ENCODE measurements at regions not wholly inside any gene's neighbourhood (a gene's known extent, or its start where the extent isn't known, plus 50 kb on each side); places are given as distances from the start of the nearest gene placed in this dataset.
"Not testable (repeated sequence)": the region's sequence is repeated elsewhere in the genome, so short reads cannot be mapped to it uniquely, and the experiment has no call there.

DNA sequence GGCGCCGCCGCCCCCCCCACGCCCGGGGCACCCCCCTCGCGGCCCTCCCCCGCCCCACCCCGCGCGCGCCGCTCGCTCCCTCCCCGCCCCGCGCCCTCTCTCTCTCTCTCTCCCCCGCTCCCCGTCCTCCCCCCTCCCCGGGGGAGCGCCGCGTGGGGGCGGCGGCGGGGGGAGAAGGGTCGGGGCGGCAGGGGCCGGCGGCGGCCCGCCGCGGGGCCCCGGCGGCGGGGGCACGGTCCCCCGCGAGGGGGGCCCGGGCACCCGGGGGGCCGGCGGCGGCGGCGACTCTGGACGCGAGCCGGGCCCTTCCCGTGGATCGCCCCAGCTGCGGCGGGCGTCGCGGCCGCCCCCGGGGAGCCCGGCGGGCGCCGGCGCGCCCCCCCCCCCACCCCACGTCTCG lies 2121.5 kb upstream of the TPTE start:
- H3K4me1 ChIP-seq (ENCODE audit: insufficient read depth, low read length); H3K9me3 Mint-ChIP-seq; H3K9me3 ChIP-seq (ENCODE audit: low read length); H3K4me1 Mint-ChIP-seq; POLR2A ChIA-PET; H3K27ac ChIP-seq (ENCODE audit: low read depth, low read length); H3K27ac Mint-ChIP-seq; H3K27me3 Mint-ChIP-seq; H3K4me3 ChIP-seq (ENCODE audit: low read length); H3K27me3 ChIP-seq (ENCODE audit: insufficient read depth, low read length, poor library complexity, severe bottlenecking); H3K36me3 Mint-ChIP-seq; H3K36me3 ChIP-seq (ENCODE audit: insufficient read depth, low read length); CTCF ChIA-PET; DNase-seq; H3K4me3 Mint-ChIP-seq: not testable (repeated sequence)

DNA sequence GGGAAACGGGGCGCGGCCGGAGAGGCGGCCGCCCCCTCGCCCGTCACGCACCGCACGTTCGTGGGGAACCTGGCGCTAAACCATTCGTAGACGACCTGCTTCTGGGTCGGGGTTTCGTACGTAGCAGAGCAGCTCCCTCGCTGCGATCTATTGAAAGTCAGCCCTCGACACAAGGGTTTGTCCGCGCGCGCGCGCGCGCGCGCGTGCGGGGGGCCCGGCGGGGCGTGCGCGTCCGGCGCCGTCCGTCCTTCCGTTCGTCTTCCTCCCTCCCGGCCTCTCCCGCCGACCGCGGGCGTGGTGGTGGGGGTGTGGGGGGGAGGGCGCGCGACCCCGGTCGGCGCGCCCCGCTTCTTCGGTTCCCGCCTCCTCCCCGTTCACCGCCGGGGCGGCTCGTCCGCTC lies 2119.6 kb upstream of the TPTE start:
- POLR2A ChIA-PET; H3K27ac ChIP-seq (ENCODE audit: low read depth, low read length); CTCF ChIA-PET; H3K27ac Mint-ChIP-seq; H3K4me3 ChIP-seq (ENCODE audit: low read length); H3K4me1 Mint-ChIP-seq; H3K36me3 Mint-ChIP-seq; DNase-seq; H3K4me3 Mint-ChIP-seq; H3K9me3 Mint-ChIP-seq; H3K9me3 ChIP-seq (ENCODE audit: low read length); H3K36me3 ChIP-seq (ENCODE audit: insufficient read depth, low read length); H3K27me3 ChIP-seq (ENCODE audit: insufficient read depth, low read length, poor library complexity, severe bottlenecking); H3K27me3 Mint-ChIP-seq; H3K4me1 ChIP-seq (ENCODE audit: insufficient read depth, low read length): not testable (repeated sequence)

DNA sequence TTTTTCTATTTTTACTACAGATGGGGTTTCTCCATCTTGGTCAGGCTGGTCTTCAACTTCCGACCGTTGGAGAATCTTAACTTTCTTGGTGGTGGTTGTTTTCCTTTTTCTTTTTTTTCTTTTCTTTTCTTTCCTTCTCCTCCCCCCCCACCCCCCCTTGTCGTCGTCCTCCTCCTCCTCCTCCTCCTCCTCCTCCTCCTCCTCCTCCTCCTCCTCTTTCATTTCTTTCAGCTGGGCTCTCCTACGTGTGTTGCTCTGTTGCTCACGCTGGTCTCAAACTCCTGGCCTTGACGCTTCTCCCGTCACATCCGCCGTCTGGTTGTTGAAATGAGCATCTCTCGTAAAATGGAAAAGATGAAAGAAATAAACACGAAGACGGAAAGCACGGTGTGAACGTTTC lies 2115.1 kb upstream of the TPTE start:
- H3K36me3 ChIP-seq (ENCODE audit: insufficient read depth, low read length); H3K4me3 ChIP-seq (ENCODE audit: low read length); H3K27ac ChIP-seq (ENCODE audit: low read depth, low read length); H3K4me1 ChIP-seq (ENCODE audit: insufficient read depth, low read length); POLR2A ChIA-PET; H3K9me3 ChIP-seq (ENCODE audit: low read length); H3K27ac Mint-ChIP-seq; H3K27me3 ChIP-seq (ENCODE audit: insufficient read depth, low read length, poor library complexity, severe bottlenecking); H3K9me3 Mint-ChIP-seq; H3K4me1 Mint-ChIP-seq; DNase-seq; H3K27me3 Mint-ChIP-seq; CTCF ChIA-PET; H3K4me3 Mint-ChIP-seq; H3K36me3 Mint-ChIP-seq: not testable (repeated sequence)

DNA sequence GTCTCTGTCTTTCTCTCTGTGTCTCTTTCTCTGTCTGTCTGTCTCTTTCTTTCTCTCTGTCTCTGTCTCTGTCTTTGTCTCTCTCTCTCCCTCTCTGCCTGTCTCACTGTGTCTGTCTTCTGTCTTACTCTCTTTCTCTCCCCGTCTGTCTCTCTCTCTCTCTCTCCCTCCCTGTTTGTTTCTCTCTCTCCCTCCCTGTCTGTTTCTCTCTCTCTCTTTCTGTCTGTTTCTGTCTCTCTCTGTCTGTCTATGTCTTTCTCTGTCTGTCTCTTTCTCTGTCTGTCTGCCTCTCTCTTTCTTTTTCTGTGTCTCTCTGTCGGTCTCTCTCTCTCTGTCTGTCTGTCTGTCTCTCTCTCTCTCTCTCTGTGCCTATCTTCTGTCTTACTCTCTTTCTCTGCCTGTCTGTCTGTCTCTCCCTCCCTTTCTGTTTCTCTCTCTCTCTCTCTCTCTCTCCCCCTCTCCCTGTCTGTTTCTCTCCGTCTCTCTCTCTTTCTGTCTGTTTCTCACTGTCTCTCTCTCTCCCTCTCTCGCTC lies 2110.2 kb upstream of the TPTE start:
- H3K27ac Mint-ChIP-seq; H3K4me3 Mint-ChIP-seq; H3K36me3 Mint-ChIP-seq; CTCF ChIA-PET; H3K27me3 Mint-ChIP-seq; H3K27ac ChIP-seq (ENCODE audit: low read depth, low read length); POLR2A ChIA-PET; H3K4me1 ChIP-seq (ENCODE audit: insufficient read depth, low read length); H3K36me3 ChIP-seq (ENCODE audit: insufficient read depth, low read length); H3K4me1 Mint-ChIP-seq; H3K9me3 ChIP-seq (ENCODE audit: low read length); H3K9me3 Mint-ChIP-seq; DNase-seq; H3K27me3 ChIP-seq (ENCODE audit: insufficient read depth, low read length, poor library complexity, severe bottlenecking); H3K4me3 ChIP-seq (ENCODE audit: low read length): not testable (repeated sequence)

DNA sequence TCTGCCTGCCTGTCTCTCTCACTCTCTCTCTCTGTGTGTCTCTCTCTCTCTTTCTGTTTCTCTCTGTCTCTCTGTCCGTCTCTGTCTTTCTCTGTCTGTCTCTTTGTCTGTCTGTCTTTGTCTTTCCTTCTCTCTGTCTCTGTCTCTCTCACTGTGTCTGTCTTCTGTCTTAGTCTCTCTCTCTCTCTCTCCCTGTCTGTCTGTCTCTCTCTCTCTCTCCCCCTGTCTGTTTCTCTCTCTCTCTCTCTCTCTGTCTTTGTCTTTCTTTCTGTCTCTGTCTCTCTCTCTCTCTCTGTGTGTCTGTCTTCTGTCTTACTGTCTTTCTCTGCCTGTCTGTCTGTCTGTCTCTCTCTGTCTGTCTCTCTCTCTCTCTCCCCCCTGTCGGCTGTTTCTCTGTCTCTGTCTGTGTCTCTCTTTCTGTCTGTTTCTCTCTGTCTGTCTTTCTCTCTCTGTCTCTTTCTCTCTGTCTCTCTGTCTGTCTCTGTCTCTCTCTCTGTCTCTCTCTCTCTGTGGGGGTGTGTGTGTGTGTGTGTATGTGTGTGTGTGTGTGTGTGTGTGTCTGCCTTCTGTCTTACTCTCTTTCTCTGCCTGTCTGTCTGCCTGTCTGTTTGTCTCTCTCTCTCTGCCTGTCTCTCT lies 2101.3 kb upstream of the TPTE start:
- H3K4me3 Mint-ChIP-seq, result peak overlapping the region in 3 of 7 donors; percentile 0 to 41 (median 1)
- H3K36me3 ChIP-seq (ENCODE audit: insufficient read depth, low read length); POLR2A ChIA-PET; H3K27ac ChIP-seq (ENCODE audit: low read depth, low read length); H3K9me3 Mint-ChIP-seq; H3K4me1 ChIP-seq (ENCODE audit: insufficient read depth, low read length); H3K27me3 Mint-ChIP-seq; H3K4me1 Mint-ChIP-seq; H3K36me3 Mint-ChIP-seq; H3K9me3 ChIP-seq (ENCODE audit: low read length); H3K27me3 ChIP-seq (ENCODE audit: insufficient read depth, low read length, poor library complexity, severe bottlenecking); H3K4me3 ChIP-seq (ENCODE audit: low read length); CTCF ChIA-PET: not testable (repeated sequence)
- peak overlapping the region in 4 of 8 donors; percentile 0 to 78 (median 20) for H3K27ac Mint-ChIP-seq
- DNase-seq, result peak in 2 of 5 donors; percentile 49 to 55

DNA sequence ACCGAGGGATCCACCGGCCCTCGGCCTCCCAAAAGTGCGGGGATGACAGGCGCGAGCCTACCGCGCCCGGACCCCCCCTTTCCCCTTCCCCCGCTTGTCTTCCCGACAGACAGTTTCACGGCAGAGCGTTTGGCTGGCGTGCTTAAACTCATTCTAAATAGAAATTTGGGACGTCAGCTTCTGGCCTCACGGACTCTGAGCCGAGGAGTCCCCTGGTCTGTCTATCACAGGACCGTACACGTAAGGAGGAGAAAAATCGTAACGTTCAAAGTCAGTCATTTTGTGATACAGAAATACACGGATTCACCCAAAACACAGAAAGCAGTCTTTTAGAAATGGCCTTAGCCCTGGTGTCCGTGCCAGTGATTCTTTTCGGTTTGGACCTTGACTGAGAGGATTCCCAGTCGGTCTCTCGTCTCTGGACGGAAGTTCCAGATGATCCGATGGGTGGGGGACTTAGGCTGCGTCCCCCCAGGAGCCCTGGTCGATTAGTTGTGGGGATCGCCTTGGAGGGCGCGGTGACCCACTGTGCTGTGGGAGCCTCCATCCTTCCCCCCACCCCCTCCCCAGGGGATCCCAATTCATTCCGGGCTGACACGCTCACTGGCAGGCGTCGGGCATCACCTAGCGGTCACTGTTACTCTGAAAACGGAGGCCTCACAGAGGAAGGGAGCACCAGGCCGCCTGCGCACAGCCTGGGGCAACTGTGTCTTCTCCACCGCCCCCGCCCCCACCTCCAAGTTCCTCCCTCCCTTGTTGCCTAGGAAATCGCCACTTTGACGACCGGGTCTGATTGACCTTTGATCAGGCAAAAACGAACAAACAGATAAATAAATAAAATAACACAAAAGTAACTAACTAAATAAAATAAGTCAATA lies 2093.4 kb upstream of the TPTE start:
- H3K27ac ChIP-seq (ENCODE audit: low read depth, low read length); H3K27me3 Mint-ChIP-seq; POLR2A ChIA-PET; H3K27ac Mint-ChIP-seq; H3K36me3 ChIP-seq (ENCODE audit: insufficient read depth, low read length); H3K4me1 ChIP-seq (ENCODE audit: insufficient read depth, low read length); H3K9me3 Mint-ChIP-seq; DNase-seq; H3K36me3 Mint-ChIP-seq; H3K4me3 ChIP-seq (ENCODE audit: low read length); CTCF ChIA-PET; H3K4me3 Mint-ChIP-seq; H3K4me1 Mint-ChIP-seq; H3K9me3 ChIP-seq (ENCODE audit: low read length); H3K27me3 ChIP-seq (ENCODE audit: insufficient read depth, low read length, poor library complexity, severe bottlenecking): not testable (repeated sequence)

DNA sequence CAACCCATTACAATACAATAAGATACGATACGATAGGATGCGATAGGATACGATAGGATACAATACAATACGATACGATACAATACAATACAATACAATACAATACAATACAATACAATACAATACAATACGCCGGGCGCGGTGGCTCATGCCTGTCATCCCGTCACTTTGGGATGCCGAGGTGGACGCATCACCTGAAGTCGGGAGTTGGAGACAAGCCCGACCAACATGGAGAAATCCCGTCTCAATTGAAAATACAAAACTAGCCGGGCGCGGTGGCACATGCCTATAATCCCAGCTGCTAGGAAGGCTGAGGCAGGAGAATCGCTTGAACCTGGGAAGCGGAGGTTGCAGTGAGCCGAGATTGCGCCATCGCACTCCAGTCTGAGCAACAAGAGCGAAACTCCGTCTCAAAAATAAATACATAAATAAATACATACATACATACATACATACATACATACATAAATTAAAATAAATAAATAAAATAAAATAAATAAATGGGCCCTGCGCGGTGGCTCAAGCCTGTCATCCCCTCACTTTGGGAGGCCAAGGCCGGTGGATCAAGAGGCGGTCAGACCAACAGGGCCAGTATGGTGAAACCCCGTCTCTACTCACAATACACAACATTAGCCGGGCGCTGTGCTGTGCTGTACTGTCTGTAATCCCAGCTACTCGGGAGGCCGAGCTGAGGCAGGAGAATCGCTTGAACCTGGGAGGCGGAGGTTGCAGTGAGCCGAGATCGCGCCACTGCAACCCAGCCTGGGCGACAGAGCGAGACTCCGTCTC lies 2092.5 kb upstream of the TPTE start:
- H3K27me3 Mint-ChIP-seq; H3K27ac Mint-ChIP-seq; H3K9me3 Mint-ChIP-seq; CTCF ChIA-PET; H3K4me1 Mint-ChIP-seq; H3K27me3 ChIP-seq (ENCODE audit: insufficient read depth, low read length, poor library complexity, severe bottlenecking); H3K9me3 ChIP-seq (ENCODE audit: low read length); H3K4me1 ChIP-seq (ENCODE audit: insufficient read depth, low read length); H3K36me3 Mint-ChIP-seq; DNase-seq; H3K36me3 ChIP-seq (ENCODE audit: insufficient read depth, low read length); H3K27ac ChIP-seq (ENCODE audit: low read depth, low read length); H3K4me3 ChIP-seq (ENCODE audit: low read length); H3K4me3 Mint-ChIP-seq; POLR2A ChIA-PET: not testable (repeated sequence)

DNA sequence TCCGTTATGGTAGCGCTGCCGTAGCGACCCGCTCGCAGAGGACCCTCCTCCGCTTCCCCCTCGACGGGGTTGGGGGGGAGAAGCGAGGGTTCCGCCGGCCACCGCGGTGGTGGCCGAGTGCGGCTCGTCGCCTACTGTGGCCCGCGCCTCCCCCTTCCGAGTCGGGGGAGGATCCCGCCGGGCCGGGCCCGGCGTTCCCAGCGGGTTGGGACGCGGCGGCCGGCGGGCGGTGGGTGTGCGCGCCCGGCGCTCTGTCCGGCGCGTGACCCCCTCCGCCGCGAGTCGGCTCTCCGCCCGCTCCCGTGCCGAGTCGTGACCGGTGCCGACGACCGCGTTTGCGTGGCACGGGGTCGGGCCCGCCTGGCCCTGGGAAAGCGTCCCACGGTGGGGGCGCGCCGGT lies 2086.7 kb upstream of the TPTE start:
- H3K27me3 ChIP-seq (ENCODE audit: insufficient read depth, low read length, poor library complexity, severe bottlenecking); H3K27me3 Mint-ChIP-seq; DNase-seq; H3K9me3 Mint-ChIP-seq; H3K4me3 ChIP-seq (ENCODE audit: low read length); H3K36me3 ChIP-seq (ENCODE audit: insufficient read depth, low read length); H3K27ac Mint-ChIP-seq; H3K9me3 ChIP-seq (ENCODE audit: low read length); CTCF ChIA-PET; H3K36me3 Mint-ChIP-seq; H3K27ac ChIP-seq (ENCODE audit: low read depth, low read length); H3K4me1 Mint-ChIP-seq; POLR2A ChIA-PET; H3K4me1 ChIP-seq (ENCODE audit: insufficient read depth, low read length); H3K4me3 Mint-ChIP-seq: not testable (repeated sequence)

Measured in CD8-positive, alpha-beta memory T cell (primary cell).